Activated T-cell treated with anti-CD3 and anti-CD28 coated beads, Interleukin-2, amount 50 U/mL, for 48 hours (primary cell): ENCODE measurements at regions not wholly inside any gene's neighbourhood (a gene's known extent, or its start where the extent isn't known, plus 50 kb on each side); places are given as distances from the start of the nearest gene placed in this dataset.

Experiments used
- DNase-seq, 2 experiments: peaks; one replicate each; pipeline ENCODE4 v3.0.0-alpha.2; 2020

- DNase-seq, result no peak
Measured at GRCh38 chr5:165152058-165152457, 1646.6 kb downstream of the MAT2B start.

GRCh38 chr5:165157219-165157618 is 1651.8 kb downstream of the MAT2B start:
- no peak for DNase-seq

- DNase-seq, result no peak
Measured at GRCh38 chr5:165161204-165161603, 1655.8 kb downstream of the MAT2B start.

- DNase-seq, result no peak
Measured at GRCh38 chr5:165163861-165164260, 1658.4 kb downstream of the MAT2B start.

GRCh38 chr5:165173651-165174050 is 1668.2 kb downstream of the MAT2B start:
- DNase-seq, result no peak

- no peak for DNase-seq
Measured at GRCh38 chr5:165175041-165175440, 1669.6 kb downstream of the MAT2B start.

- DNase-seq, result no peak
Measured at GRCh38 chr5:165184183-165184582, 1678.8 kb downstream of the MAT2B start.

GRCh38 chr5:165185716-165186115 is 1680.3 kb downstream of the MAT2B start:
- DNase-seq, result no peak

- DNase-seq, result no peak
Measured at GRCh38 chr5:165187815-165188214, 1682.4 kb downstream of the MAT2B start.

GRCh38 chr5:165188556-165189175 is 1683.2 kb downstream of the MAT2B start:
- no peak for DNase-seq

GRCh38 chr5:165196961-165197360 is 1691.5 kb downstream of the MAT2B start:
- DNase-seq, result no peak

GRCh38 chr5:165201369-165201768 is 1696.0 kb downstream of the MAT2B start:
- no peak for DNase-seq

GRCh38 chr5:165201771-165202518 is 1696.5 kb downstream of the MAT2B start:
- no peak for DNase-seq

- DNase-seq, result no peak
Measured at GRCh38 chr5:165202519-165202910, 1697.1 kb downstream of the MAT2B start.

- DNase-seq, result no peak
Measured at GRCh38 chr5:165209101-165209727, 1703.8 kb downstream of the MAT2B start.

GRCh38 chr5:165224366-165225045 is 1719.1 kb downstream of the MAT2B start:
- no peak for DNase-seq

- no peak for DNase-seq
Measured at GRCh38 chr5:165227515-165227914, 1722.1 kb downstream of the MAT2B start.

- DNase-seq, result no peak
Measured at GRCh38 chr5:165228184-165228583, 1722.8 kb downstream of the MAT2B start.

- no peak for DNase-seq
Measured at GRCh38 chr5:165231821-165232508, 1726.5 kb downstream of the MAT2B start.

GRCh38 chr5:165232509-165233028 is 1727.2 kb downstream of the MAT2B start:
- no peak for DNase-seq

- no peak for DNase-seq
Measured at GRCh38 chr5:165241811-165242210, 1736.4 kb downstream of the MAT2B start.

- no peak for DNase-seq
Measured at GRCh38 chr5:165242646-165243045, 1737.2 kb downstream of the MAT2B start.

- no peak for DNase-seq
Measured at GRCh38 chr5:165244407-165244806, 1739.0 kb downstream of the MAT2B start.
